ENCODE measurements at regions not wholly inside any gene's neighbourhood (a gene's known extent, or its start where the extent isn't known, plus 50 kb on each side); places are given as distances from the start of the nearest gene placed in this dataset.

GRCh38 chr6:150527100-150527499, 72.6 kb upstream of the PLEKHG1 start:
- Histone ChIP-seq H3K9ac (replicated peaks; ENCODE audit: extremely low read depth, insufficient read depth, low read length) (no peak overlapping the region), H3K27ac (ENCODE audit: insufficient read depth, low read depth, low read length) (no peak overlapping the region), H3K4me1 (ENCODE audit: control insufficient read depth, extremely low read depth, insufficient read depth, low read length) (no peaks in the 10 kb centered on the region), H3K4me3 (replicated peaks in 1 of 3; ENCODE audit: insufficient read depth in 1 of 3, low read depth in 1 of 3, low read length in 3 of 3) (no peak overlapping the region), H3K36me3 (ENCODE audit: control insufficient read depth in 2 of 2, extremely low read depth in 1 of 2, insufficient read depth in 2 of 2, low read length in 2 of 2) (no peaks in the 10 kb centered on the region), H3K9me1 (replicated peaks; ENCODE audit: control insufficient read depth, extremely low read depth, insufficient read depth, low read length) (no peaks in the 10 kb centered on the region), H3K79me2 (ENCODE audit: control insufficient read depth, insufficient read depth, low read length) (no peaks in the 10 kb centered on the region), H3K9me3 (replicated peaks; ENCODE audit: control insufficient read depth, insufficient read depth, low read length) (no peaks in the 10 kb centered on the region), H3K27me3 (ENCODE audit: control insufficient read depth in 2 of 2, insufficient read depth in 2 of 2, low read length in 2 of 2) (peaks cover 1 to 3% of the 10 kb centered on the region in 2 experiments), H2AFZ (ENCODE audit: low read depth, low read length) (no peak overlapping the region), H4K20me1 (replicated peaks; ENCODE audit: control insufficient read depth, extremely low read depth, insufficient read depth, low read length) (no peaks in the 10 kb centered on the region), H3K4me2 (ENCODE audit: insufficient read depth, low read length) (no peak overlapping the region)
- BruUV-seq (replicated peaks), result no TSS peak
- intact Hi-C loops (cut with micrococcal nuclease), result no loop called here
- dilution Hi-C loops (cut with MboI; ENCODE audit: extremely low pct_ligation_motif_present, low sequenced_read_pairs), result no loop called here
- TF ChIP-seq MYC (IDR thresholded peaks at IDR 0.05; ENCODE audit: low read depth, low read length) (no peak), FOS (IDR thresholded peaks at IDR 0.05; ENCODE audit: borderline replicate concordance, insufficient read depth, low read length) (no peak), POLR2AphosphoS5 (IDR thresholded peaks at IDR 0.05; ENCODE audit: insufficient read depth, low read depth, low read length) (no peak), EZH2 (IDR thresholded peaks at IDR 0.05; ENCODE audit: borderline replicate concordance, low read depth, low read length, severe bottlenecking) (no peak), CTCF (IDR thresholded peaks at IDR 0.05; ENCODE audit: extremely low read depth in 1 of 2, insufficient read depth in 1 of 2, low read depth in 1 of 2, low read length in 2 of 2) (no peak), GATA2 (IDR thresholded peaks at IDR 0.05; ENCODE audit: insufficient read depth, insufficient read length, low read depth, low read length) (no peak), MAX (IDR thresholded peaks at IDR 0.05; ENCODE audit: insufficient read depth, insufficient read length) (no peak), POLR2A (IDR thresholded peaks at IDR 0.05; ENCODE audit: low read depth, low read length) (no peak), JUN (IDR thresholded peaks at IDR 0.05; ENCODE audit: borderline replicate concordance, insufficient read depth, insufficient read length, low read depth) (no peak)
- FAIRE-seq (no peak), DNase-seq (ENCODE audit: low read depth, low spot score) (no peak)
- POLR2A ChIA-PET, result no interaction called here
- CTCF ChIA-PET, result no interaction called here

Measured in endothelial cell of umbilical vein (primary cell).